Coronary artery (tissue), 2 donors: ENCODE measurements at regions not wholly inside any gene's neighbourhood (a gene's known extent, or its start where the extent isn't known, plus 50 kb on each side); places are given as distances from the start of the nearest gene placed in this dataset.

Experiments used
- DNase-seq: peaks from one replicate; pipeline ENCODE4 v3.0.0-alpha.2; 2017; ENCODE audit warnings: low spot score
- H3K27ac ChIP-seq, 2 donors: fragments of 200-600 bp; sonication (generic); one replicate each; pipeline ENCODE4 v1.5.1; 2016 to 2019
- H3K4me3 ChIP-seq: fragments of 200-600 bp; sonication (generic); 2 replicates; pipeline ENCODE4 v1.5.1; 2016; ENCODE audit warnings: mild to moderate bottlenecking, moderate library complexity
- TF ChIP-seq, protein P1 (sequence below): fragments of 200-600 bp; sonication (generic); IDR thresholded peaks from one replicate; pipeline ENCODE4 v1.5.1; 2019; ENCODE audit warnings: antibody characterized with exemption

DNA sequence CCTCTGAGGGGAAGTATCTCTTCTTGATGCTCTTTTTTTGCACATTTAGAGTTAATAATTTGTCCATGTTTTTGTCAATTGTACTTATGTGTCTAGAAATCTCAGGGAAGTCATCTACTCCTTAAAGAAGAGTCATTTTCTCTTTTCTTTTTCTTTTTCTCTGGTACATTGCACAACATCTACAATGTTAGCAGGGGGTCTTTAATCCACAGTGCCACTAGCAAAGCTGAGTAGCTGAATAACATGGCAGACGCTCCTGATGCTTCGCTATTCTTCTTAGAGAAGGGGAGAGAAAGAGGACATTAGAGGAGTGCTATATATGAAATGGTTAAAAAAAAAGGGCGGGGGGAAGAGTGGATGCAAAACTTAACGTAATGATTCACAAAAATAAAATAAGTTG lies 399.6 kb upstream of the CWC22 start:
- no peak for DNase-seq
- Histone ChIP-seq H3K27ac (no peak overlapping the region), H3K4me3 (no peak overlapping the region)
- TF ChIP-seq, protein P1, sequence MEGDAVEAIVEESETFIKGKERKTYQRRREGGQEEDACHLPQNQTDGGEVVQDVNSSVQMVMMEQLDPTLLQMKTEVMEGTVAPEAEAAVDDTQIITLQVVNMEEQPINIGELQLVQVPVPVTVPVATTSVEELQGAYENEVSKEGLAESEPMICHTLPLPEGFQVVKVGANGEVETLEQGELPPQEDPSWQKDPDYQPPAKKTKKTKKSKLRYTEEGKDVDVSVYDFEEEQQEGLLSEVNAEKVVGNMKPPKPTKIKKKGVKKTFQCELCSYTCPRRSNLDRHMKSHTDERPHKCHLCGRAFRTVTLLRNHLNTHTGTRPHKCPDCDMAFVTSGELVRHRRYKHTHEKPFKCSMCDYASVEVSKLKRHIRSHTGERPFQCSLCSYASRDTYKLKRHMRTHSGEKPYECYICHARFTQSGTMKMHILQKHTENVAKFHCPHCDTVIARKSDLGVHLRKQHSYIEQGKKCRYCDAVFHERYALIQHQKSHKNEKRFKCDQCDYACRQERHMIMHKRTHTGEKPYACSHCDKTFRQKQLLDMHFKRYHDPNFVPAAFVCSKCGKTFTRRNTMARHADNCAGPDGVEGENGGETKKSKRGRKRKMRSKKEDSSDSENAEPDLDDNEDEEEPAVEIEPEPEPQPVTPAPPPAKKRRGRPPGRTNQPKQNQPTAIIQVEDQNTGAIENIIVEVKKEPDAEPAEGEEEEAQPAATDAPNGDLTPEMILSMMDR: no peak

DNA sequence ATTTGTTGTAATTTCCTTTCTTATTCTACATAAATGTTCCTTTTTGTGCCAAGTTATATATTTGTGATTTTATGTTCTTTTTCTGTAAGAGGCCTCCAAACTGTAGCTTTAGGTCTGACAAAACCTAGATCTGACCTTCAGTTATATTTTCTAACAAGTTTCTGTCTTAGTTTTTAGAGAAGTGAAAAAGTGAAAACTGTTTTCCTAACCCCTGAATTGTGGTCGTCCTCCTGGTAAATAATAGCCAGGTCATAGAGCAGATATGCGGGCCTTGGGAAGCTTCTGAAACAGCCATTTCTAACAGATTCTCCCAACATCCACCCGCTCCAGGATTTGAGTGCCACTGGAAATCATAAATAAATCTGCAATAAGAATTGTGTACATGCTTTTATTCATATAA lies 398.4 kb upstream of the CWC22 start:
- TF ChIP-seq, protein P1: no peak
- Histone ChIP-seq H3K27ac (no peak overlapping the region), H3K4me3 (no peak overlapping the region)
- DNase-seq: no peak

DNA sequence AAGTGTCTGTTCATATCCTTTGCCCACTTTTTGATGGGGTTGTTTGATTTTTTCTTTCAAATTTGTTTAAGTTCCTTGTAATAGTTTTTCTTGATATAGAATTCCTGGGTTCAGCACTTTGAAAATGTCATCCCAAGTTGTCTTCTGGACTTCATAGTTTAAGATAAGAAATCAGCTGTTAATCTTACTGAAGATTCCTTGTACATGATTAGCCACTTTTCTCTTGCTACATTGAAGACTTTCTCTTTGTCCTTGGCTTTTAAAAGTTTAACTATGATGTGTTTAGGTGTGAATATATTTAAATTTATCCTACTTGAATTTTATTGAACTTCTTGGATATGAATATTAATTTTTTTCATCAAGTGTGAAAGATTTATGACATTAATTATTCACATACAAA lies 387.2 kb upstream of the CWC22 start:
- TF ChIP-seq, protein P1: no peak

DNA sequence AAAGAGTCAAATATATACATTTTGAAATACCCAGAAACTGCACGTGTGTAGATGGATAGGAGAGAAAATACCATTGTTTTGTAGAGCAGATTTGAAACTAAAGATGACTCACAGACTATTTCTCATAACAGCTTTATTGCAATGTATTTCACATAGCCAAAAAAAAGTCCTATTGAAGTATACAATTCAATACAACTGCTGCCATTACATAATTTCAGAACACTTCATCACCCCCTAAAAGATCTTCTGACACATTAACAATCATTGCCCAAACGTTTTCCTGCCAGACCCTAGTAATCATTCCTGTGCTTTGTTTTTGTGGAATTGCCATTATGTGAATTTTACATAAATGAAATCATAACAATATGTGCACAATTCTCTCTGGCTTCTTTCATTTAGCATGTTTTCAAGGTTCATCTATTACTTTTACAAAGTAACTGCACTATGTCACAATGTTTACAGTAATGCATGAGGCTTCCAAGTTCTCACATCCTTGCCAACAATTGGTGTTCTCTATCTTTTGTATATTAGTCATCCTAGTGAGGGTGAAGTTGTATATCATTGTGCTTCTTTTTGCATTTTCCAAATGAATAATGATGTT lies 378.6 kb upstream of the CWC22 start:
- Histone ChIP-seq H3K4me3 (no peak overlapping the region), H3K27ac (no peak overlapping the region)
- TF ChIP-seq, protein P1: no peak
- no peak for DNase-seq

More for the DNA sequence above, 387.2 kb upstream of the CWC22 start:
- DNase-seq: no peak
- Histone ChIP-seq H3K4me3 (no peak overlapping the region), H3K27ac (no peak overlapping the region)

DNA sequence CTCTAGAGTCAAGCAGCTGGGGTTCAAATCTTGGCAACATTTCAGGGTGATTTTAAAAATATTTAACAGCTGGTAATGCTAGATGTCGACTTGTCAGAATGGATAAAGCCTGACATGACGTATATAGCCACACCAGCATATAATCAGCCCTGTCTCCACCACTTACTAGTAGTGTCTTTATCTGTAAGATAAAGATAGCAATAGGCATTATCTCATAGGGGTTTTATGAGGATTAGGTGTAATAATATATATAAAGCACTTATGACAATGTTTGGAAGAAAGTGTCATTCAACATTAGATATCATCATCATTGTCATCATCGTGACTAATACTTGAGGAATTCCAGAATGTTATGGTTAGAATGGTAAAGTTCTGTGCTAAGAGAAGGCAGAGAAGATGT lies 369.0 kb upstream of the CWC22 start:
- TF ChIP-seq, protein P1: no peak
- no peak overlapping the region for H3K27ac ChIP-seq
- no peak overlapping the region for H3K4me3 ChIP-seq
- no peak for DNase-seq

DNA sequence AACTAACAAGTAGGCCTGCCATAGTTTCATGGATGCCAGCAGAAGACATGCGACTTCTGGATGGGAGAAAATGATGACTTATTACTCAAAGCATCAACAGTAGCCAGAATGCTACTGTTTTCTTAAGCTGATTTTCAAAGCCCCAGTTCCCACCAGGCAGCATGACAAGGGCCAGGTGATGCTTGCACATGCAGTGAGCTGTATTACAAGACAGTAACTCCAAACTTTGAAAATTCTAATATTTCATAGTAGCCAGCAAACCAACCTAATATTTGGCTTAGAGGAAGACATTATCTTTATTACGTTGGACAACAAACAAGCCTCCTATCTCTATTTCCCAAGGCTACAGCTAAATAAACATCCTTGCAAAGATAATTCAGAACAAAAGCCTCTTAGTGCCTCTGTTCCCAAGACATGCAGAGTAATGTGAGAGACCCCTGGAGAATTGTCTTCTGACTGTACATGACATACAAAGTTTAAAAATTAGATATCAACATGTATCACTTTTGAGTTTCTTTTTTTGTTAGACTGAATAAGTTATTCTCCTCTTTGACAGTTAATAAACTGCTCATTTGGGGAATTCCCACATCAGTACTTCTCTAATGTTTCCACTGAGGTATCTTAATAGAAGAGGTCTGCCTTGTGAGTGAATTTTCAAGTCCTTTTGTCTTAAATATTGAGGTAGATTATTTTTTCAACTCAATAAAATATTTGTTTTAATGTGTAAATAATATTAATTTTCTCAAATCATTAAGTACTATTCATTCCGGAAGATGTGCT lies 367.6 kb upstream of the CWC22 start:
- DNase-seq: no peak
- no peak overlapping the region for H3K4me3 ChIP-seq
- TF ChIP-seq, protein P1: no peak
- H3K27ac ChIP-seq: no peak overlapping the region
